Upper lobe of left lung (tissue), 4 donors: ENCODE measurements at regions not wholly inside any gene's neighbourhood (a gene's known extent, or its start where the extent isn't known, plus 50 kb on each side); places are given as distances from the start of the nearest gene placed in this dataset.

Experiments
- CTCF ChIP-seq, 6 experiments: fragments of 450-650 bp in 4 of 6; fragments of 200-600 bp in 2 of 6; sonication (generic) in 2 of 6; IDR thresholded peaks; one replicate each; pipeline ENCODE4 v1.5.1; 2016 to 2019; ENCODE audit warnings: antibody characterized with exemption in 6 of 6
- EP300 ChIP-seq, 4 donors: sonication (generic); formaldehyde crosslinking; IDR thresholded peaks; one replicate each; pipeline ENCODE4 v1.5.1; 2017; ENCODE audit warnings: antibody characterized with exemption in 4 of 4, control low read depth in 2 of 4
- POLR2A ChIP-seq, 4 donors: fragments of 450-650 bp; IDR thresholded peaks; one replicate each; pipeline ENCODE4 v1.5.1; 2016 to 2017; ENCODE audit warnings: antibody characterized with exemption in 4 of 4, mild to moderate bottlenecking in 2 of 4
- POLR2AphosphoS5 ChIP-seq, 2 donors: sonication (generic); formaldehyde crosslinking; IDR thresholded peaks; one replicate each; pipeline ENCODE4 v1.5.1; 2017; ENCODE audit warnings: antibody characterized with exemption in 2 of 2

GRCh38 chr13:32964987-32965386, 51.2 kb upstream of the KL start:
- no peak for TF ChIP-seq CTCF (IDR thresholded peaks at IDR 0.05)
- no peak for TF ChIP-seq POLR2A (IDR thresholded peaks at IDR 0.05)
- no peak for TF ChIP-seq EP300 (IDR thresholded peaks at IDR 0.05)
- no peak for TF ChIP-seq POLR2AphosphoS5 (IDR thresholded peaks at IDR 0.05)
